ENCODE measurements at regions not wholly inside any gene's neighbourhood (a gene's known extent, or its start where the extent isn't known, plus 50 kb on each side); places are given as distances from the start of the nearest gene placed in this dataset.
"Not testable (repeated sequence)": the region's sequence is repeated elsewhere in the genome, so short reads cannot be mapped to it uniquely, and the experiment has no call there.

DNA sequence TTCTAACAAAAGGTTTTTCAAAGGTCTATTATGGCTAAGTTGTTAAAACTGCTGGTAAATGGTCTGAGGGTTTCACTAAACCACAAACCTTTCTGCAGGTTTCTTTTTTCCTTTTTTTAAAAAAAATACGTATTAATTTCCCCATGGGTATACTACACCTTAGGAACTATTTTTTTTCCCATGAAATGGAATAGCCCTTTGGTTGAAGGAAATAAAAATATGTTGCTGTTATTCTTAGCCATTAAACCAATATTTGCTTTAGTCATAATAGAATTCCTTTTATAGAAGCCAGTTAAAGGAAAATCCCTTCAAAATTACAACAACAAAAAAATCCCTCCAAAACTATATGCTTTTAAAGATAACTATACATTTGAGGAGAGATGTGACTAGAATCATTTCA, 1303.3 kb downstream of the ROBO2 start:
- DNase-seq = no peak

DNA sequence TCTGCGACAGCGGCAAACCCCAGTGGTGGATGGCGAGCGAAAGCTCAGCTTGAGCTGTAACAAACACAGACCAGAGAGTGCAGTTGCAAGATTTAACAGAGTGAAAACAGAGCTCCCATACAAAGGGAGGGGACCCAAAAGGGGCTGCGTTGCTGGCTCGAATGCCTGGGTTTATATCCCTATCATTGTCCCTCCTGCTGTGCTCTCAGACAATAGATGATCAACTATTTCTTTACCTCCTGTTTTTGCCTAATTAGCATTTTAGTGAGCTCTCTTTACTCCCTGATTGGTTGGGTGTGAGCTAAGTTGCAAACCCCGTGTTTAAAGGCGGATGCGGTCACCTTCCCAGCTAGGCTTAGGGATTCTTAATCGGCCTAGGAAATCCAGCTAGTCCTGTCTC, 1304.4 kb downstream of the ROBO2 start:
- not testable (repeated sequence) for DNase-seq

DNA sequence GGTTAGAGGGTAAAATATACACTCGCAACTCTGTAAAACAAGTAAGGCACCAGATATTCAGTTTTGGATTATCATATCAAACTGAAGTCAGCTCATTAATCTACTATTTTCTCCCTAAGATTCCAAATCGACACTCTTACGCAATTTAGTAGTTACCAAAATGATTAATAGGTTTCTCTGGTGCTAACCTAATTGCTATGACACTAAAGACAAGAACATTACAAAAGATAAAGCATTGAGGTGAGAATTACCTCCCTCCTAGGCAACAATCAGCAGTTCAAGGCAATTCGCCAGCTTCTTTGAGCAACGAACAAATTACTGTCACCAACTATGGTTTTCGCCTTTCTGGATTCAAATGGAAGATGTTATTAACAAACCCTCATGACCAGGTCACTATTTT, 1305.0 kb downstream of the ROBO2 start:
- no peak for DNase-seq

DNA sequence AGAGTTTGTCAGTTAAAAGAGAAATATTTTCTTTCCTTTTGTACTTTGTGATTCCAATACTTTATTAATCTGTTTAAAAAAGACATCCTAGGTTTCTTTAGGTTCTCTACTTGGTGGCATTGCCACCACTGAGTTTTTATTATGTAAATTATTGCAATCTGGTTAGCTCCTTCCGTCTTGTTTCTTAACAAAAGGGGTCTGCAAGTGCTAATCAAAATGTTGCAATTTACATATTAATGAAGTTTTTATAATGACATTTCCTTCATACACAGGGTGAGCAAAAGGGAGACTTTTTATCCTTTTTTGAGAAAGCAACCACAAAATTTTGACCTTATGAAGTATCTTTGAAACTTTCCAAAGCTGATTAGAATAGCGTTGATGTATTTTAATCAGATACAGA, 1307.3 kb downstream of the ROBO2 start:
- no peak for DNase-seq

DNA sequence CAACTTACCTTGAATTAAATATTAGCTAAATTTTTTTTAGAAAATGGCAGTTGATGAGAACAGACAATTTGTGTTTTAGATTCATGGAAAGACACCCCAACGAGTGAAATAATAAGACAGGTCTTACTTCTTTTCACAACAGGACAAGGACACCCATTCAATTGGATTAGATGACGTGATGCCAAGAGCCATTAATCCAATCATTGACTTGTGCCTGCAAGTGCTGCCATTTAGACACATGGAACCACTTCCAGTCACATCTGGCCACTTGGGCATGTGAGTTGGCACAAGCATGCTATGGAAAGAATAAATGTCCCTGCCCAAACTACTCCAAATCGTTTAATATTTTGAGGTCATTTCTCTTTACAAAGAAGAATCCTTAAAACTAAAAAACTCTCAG, 1308.8 kb downstream of the ROBO2 start:
- no peak for DNase-seq

DNA sequence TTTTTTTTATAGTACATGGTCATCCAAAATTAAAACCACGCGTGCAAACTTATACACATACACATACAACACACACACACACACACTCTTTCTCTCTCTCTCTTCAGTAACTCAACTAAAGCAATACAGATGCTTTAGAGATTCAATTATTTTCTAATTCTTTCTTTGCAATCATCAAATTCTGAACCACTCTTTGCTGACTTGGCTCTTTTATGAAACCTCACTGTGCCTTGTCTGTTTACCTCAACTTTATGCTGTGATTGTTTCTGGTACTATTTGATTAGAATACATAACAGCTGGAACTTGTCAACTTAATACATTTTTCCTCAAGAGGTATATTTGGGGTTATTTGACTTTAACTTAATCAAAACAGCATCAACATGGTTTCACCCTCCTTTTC, 1309.7 kb downstream of the ROBO2 start:
- DNase-seq = no peak

DNA sequence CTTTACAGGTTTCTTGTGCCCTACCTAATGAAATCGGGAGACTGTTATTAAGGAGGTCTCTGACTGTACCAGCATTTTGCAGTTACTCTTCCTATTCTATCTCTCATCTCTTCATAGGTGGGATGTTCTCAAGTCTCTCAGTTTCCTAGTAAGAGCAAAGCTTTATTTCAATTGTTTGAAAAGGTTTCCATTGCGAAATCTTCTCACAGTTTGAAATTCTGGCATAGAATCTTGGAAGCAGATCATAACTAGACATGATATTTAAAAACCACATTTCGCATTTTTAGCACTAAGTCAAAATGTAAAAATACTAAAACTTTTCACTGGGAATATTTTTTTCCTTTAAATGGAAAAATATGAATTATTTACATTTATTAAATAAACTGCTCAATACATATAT, 1311.4 kb downstream of the ROBO2 start:
- DNase-seq = no peak

GRCh38 chr3:78353231-78353630, 1313.3 kb downstream of the ROBO2 start:
- DNase-seq = no peak

- DNase-seq = no peak
Observed at GRCh38 chr3:78360849-78361248, 1321.0 kb downstream of the ROBO2 start.

DNA sequence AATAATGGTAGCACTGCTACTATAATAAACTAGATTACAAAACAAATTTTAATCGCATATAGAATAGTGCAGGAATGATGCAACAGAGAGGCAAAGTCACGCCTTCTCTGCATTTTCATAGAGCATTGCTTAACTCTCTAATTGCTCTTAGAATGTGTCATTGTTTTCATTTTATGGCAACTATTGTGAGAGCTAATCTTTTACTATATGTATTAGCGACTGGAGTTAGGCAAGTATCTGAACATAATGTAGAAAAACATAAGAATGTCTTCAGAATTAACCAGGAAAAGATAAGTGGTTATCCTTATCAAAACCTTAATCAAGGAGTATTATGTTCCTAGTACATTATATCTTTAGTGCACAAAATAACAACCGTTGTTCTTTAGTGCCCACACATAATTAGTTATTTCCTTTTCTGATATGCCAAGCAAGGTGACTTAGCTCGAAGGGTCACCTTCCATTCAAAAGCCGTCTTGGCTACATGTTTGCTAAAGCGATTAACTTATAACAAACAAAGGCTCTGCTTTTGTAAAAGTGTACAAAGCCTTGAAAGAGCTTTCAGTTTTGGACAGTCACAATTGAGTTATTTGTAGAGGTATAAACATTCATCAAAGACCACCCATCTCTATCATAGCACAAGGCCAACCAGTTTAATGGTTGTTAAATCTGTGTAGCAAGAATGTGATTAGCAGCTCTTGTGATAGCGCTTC, 1328.9 kb downstream of the ROBO2 start:
- DNase-seq = no peak

GRCh38 chr3:78390221-78390620, 1350.3 kb downstream of the ROBO2 start:
- no peak for DNase-seq

- no peak for DNase-seq
Observed at GRCh38 chr3:78398401-78398800, 1358.5 kb downstream of the ROBO2 start.

DNA sequence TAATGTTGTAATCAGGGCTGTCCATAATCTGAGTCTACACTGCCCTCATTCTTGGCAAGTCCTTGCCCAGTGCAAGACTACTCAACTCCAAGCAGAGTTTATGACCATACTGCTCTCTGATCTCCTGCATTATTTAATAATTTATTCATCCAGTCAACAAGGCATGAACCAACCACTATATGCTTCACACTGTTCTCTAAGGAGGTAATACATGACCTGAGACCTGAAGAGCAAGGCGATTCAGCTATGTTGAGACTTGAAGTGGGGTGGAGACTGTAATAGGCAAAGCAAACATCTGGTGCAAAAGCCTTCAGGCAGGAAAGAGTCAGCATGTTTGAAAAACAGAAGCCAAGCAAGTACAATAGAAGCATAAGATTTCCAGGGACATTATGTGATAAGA, 1362.8 kb downstream of the ROBO2 start:
- DNase-seq = no peak

- no peak for DNase-seq
Observed at GRCh38 chr3:78405745-78406144, 1362.1 kb downstream of the ROBO1 start.

DNA sequence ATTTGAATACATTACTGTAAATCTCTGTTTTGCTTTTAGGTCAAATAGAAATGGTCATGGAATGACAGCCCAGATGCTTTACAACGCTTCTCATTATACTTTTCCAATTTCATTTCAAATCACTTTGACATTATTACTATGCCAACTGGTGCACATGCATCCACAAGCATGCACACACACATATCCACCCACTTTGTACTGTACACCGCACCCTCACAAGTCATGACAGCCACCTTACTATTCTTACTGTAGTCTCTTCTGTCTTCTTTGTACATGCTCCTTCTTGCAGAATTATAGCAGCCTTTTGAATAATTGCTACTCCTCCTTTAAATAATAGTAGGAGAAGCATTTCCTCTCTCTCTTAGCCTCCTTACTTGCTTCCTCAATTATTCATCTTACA, 1361.4 kb downstream of the ROBO1 start:
- no peak for DNase-seq

GRCh38 chr3:78410077-78410476, 1357.7 kb downstream of the ROBO1 start:
- no peak for DNase-seq

GRCh38 chr3:78414261-78414660, 1353.5 kb downstream of the ROBO1 start:
- DNase-seq = no peak

- DNase-seq = no peak
Observed at GRCh38 chr3:78420611-78421010, 1347.2 kb downstream of the ROBO1 start.

DNA sequence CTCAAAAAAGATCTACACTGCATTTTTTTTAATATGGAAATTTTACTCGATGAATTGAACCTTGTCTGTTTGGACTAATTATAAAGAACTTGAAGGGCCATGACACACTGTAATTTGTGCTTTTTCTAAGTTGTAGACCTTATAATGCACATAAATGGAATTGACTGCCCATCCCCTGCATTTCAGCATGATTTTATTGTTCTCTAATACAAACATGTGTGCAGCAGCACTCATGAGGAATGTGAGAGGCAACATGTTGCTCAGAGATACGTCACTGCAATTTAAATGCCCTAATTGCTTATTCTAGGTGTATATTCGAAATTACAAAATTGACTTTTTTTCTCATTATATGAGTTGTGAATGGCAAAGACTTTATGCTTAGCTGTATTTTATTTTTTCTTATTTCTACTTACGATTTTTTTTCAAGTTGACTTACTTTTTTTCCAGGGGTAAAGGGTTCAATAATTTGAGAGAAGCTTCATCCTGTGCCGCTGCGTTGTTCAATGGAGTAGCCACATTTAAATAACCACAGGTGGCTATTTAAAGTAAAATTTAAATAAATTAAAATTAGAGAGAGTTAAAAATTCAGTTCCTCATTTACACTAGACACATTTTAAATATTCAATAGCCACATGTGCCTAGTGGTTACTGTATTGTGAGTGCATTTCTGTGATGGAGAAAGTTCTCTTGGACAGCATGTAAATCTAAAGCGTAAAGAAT, 1346.4 kb downstream of the ROBO1 start:
- no peak for DNase-seq

GRCh38 chr3:78424656-78425055, 1343.1 kb downstream of the ROBO1 start:
- DNase-seq = no peak

DNA sequence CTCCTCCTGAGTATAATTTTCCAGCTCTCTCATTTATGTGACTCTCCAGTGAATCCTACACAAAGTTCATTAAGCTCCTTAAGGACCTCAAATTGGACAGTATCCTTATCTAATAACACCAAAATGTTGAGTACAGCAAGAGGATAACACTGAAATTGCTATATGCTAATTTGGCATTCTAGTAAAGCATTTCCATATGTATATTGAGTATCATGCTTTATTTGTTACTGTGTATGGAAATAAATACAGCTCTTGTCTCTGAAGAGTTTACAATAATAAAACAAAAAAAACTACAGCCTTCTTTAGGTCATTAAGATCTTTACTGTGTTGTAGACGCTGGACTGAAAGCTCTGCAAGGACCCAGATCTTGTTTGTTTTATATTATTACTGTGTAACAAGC, 1341.3 kb downstream of the ROBO1 start:
- no peak for DNase-seq

- DNase-seq = no peak
Observed at GRCh38 chr3:78427303-78427702, 1340.5 kb downstream of the ROBO1 start.

GRCh38 chr3:78430741-78431140, 1337.1 kb downstream of the ROBO1 start:
- DNase-seq = no peak

GRCh38 chr3:78434801-78435200, 1333.0 kb downstream of the ROBO1 start:
- DNase-seq = no peak

GRCh38 chr3:78455166-78455565, 1312.6 kb downstream of the ROBO1 start:
- DNase-seq = no peak
